T1000 (cell line): ENCODE measurements at regions not wholly inside any gene's neighbourhood (a gene's known extent, or its start where the extent isn't known, plus 50 kb on each side); places are given as distances from the start of the nearest gene placed in this dataset.
"Not testable (repeated sequence)": the region's sequence is repeated elsewhere in the genome, so short reads cannot be mapped to it uniquely, and the experiment has no call there.

Experiments
- DNase-seq: peaks from one replicate; lab custom pipeline; 2025; ENCODE audit warnings: mixed read lengths; lab: John Stamatoyannopoulos, UW

- DNase-seq, result not testable (repeated sequence)
Observed at GRCh38 chr4:52157071-52157470, 106.0 kb downstream of the SPATA18 start.

GRCh38 chr4:52157641-52158316 is 106.7 kb downstream of the SPATA18 start:
- DNase-seq, result no peak

- DNase-seq, result no peak
Observed at GRCh38 chr4:52160859-52161258, 109.8 kb downstream of the SPATA18 start.

GRCh38 chr4:52164116-52164515 is 113.0 kb downstream of the SPATA18 start:
- DNase-seq, result no peak

GRCh38 chr4:52172166-52172565 is 121.1 kb downstream of the SPATA18 start:
- no peak for DNase-seq

- no peak for DNase-seq
Observed at GRCh38 chr4:52173470-52174045, 122.5 kb downstream of the SPATA18 start.

GRCh38 chr4:52187603-52188002 is 136.5 kb downstream of the SPATA18 start:
- no peak for DNase-seq

- no peak for DNase-seq
Observed at GRCh38 chr4:52192001-52192400, 140.9 kb downstream of the SPATA18 start.

- no peak for DNase-seq
Observed at GRCh38 chr4:52192721-52193135, 141.6 kb downstream of the SPATA18 start.

- DNase-seq, result no peak
Observed at GRCh38 chr4:52195869-52196268, 144.8 kb downstream of the SPATA18 start.

GRCh38 chr4:52196606-52197130 is 145.6 kb downstream of the SPATA18 start:
- no peak for DNase-seq

GRCh38 chr4:52197306-52197705 is 146.2 kb downstream of the SPATA18 start:
- DNase-seq, result no peak

- no peak for DNase-seq
Observed at GRCh38 chr4:52198294-52198693, 147.2 kb downstream of the SPATA18 start.

GRCh38 chr4:52199574-52200338 is 148.7 kb downstream of the SPATA18 start:
- peak; percentile 76 for DNase-seq

- DNase-seq, result no peak
Observed at GRCh38 chr4:52200339-52200725, 149.2 kb downstream of the SPATA18 start.

GRCh38 chr4:52201715-52202114 is 150.6 kb downstream of the SPATA18 start:
- DNase-seq, result no peak

- no peak for DNase-seq
Observed at GRCh38 chr4:52202251-52202779, 151.2 kb downstream of the SPATA18 start.

- no peak for DNase-seq
Observed at GRCh38 chr4:52202931-52203330, 151.8 kb downstream of the SPATA18 start.

- no peak for DNase-seq
Observed at GRCh38 chr4:52203351-52203750, 152.2 kb downstream of the SPATA18 start.

GRCh38 chr4:52204921-52205320 is 153.8 kb downstream of the SPATA18 start:
- DNase-seq, result no peak

GRCh38 chr4:52207146-52207545 is 156.0 kb downstream of the SPATA18 start:
- DNase-seq, result not testable (repeated sequence)

- no peak for DNase-seq
Observed at GRCh38 chr4:52212702-52213101, 161.6 kb downstream of the SPATA18 start.

GRCh38 chr4:52231526-52231925 is 180.4 kb downstream of the SPATA18 start:
- no peak for DNase-seq
